H9 (cell line): ENCODE measurements at regions not wholly inside any gene's neighbourhood (a gene's known extent, or its start where the extent isn't known, plus 50 kb on each side); places are given as distances from the start of the nearest gene placed in this dataset.

Experiments used
- DNase-seq: peaks from one replicate; pipeline ENCODE4 v3.0.0-alpha.2; 2017
- H2AFZ ChIP-seq: one replicate; pipeline ENCODE4 v1.6.1; 2013; ENCODE audit warnings: mild to moderate bottlenecking, low read length, control low read depth, moderate library complexity
- H2AK5ac ChIP-seq: 2 replicates; pipeline ENCODE4 v1.6.1; 2013; ENCODE audit warnings: low read length, control low read depth, mixed read lengths; ENCODE audit not compliant: insufficient read length
- H2BK120ac ChIP-seq: one replicate; pipeline ENCODE4 v1.6.1; 2013; ENCODE audit warnings: low read depth, mild to moderate bottlenecking, low read length, control low read depth, inconsistent platforms; ENCODE audit not compliant: poor library complexity, severe bottlenecking
- H2BK12ac ChIP-seq: 2 replicates; pipeline ENCODE4 v1.6.1; 2013; ENCODE audit warnings: low read length, control low read depth, mixed read lengths, low read depth; ENCODE audit not compliant: insufficient read length
- H2BK15ac ChIP-seq: 2 replicates; pipeline ENCODE4 v1.6.1; 2013; ENCODE audit warnings: low read depth, low read length, control low read depth
- H2BK20ac ChIP-seq: one replicate; pipeline ENCODE4 v1.6.1; 2013; ENCODE audit warnings: low read depth, mild to moderate bottlenecking, low read length, control low read depth, inconsistent platforms; ENCODE audit not compliant: poor library complexity, severe bottlenecking
- H2BK5ac ChIP-seq: 2 replicates; pipeline ENCODE4 v1.6.1; 2013; ENCODE audit warnings: low read length, control low read depth, mixed read lengths; ENCODE audit not compliant: insufficient read length
- H3K14ac ChIP-seq: 2 replicates; pipeline ENCODE4 v1.6.1; 2013; ENCODE audit warnings: low read length, control low read depth; ENCODE audit not compliant: insufficient read depth
- H3K18ac ChIP-seq: 2 replicates; pipeline ENCODE4 v1.6.1; 2013; ENCODE audit warnings: low read depth, mild to moderate bottlenecking, mixed read lengths, low read length, control low read depth; ENCODE audit not compliant: insufficient read length
- H3K23ac ChIP-seq: 2 replicates; pipeline ENCODE4 v1.6.1; 2013; ENCODE audit warnings: low read length, control low read depth, mixed read lengths, low read depth; ENCODE audit not compliant: insufficient read length
- H3K23me2 ChIP-seq: 2 replicates; pipeline ENCODE4 v1.6.1; 2013; ENCODE audit warnings: low read depth, mild to moderate bottlenecking, mixed read lengths, low read length, control low read depth; ENCODE audit not compliant: insufficient read length, poor library complexity, severe bottlenecking
- H3K27ac ChIP-seq: 2 replicates; pipeline ENCODE4 v1.5.1; 2013; ENCODE audit warnings: low read length, control low read depth, mixed read lengths, low read depth; ENCODE audit not compliant: insufficient read length
- H3K27me3 ChIP-seq: 2 replicates; pipeline ENCODE4 v1.6.1; 2013; ENCODE audit warnings: low read length, control low read depth, inconsistent platforms; ENCODE audit not compliant: insufficient read depth
- H3K4ac ChIP-seq: 2 replicates; pipeline ENCODE4 v1.6.1; 2013; ENCODE audit warnings: low read depth, mild to moderate bottlenecking, control low read depth, inconsistent platforms, low read length, moderate library complexity
- H3K4me1 ChIP-seq: 2 replicates; pipeline ENCODE4 v1.6.1; 2013; ENCODE audit warnings: low read length, control low read depth, inconsistent platforms; ENCODE audit not compliant: insufficient read depth
- H3K4me2 ChIP-seq: 2 replicates; pipeline ENCODE4 v1.6.1; 2013; ENCODE audit warnings: low read length, control low read depth, mixed read lengths; ENCODE audit not compliant: insufficient read length, insufficient read depth
- H3K56ac ChIP-seq: 2 replicates; pipeline ENCODE4 v1.6.1; 2013; ENCODE audit warnings: low read depth, mild to moderate bottlenecking, mixed read lengths, low read length, control low read depth; ENCODE audit not compliant: insufficient read length
- H3K79me1 ChIP-seq: 2 replicates; pipeline ENCODE4 v1.6.1; 2013; ENCODE audit warnings: low read depth, mild to moderate bottlenecking, moderate library complexity, low read length, control low read depth, inconsistent platforms; ENCODE audit not compliant: insufficient read depth, poor library complexity, severe bottlenecking
- H3K79me2 ChIP-seq: 2 replicates; pipeline ENCODE4 v1.6.1; 2013; ENCODE audit warnings: low read length, control low read depth, inconsistent platforms; ENCODE audit not compliant: insufficient read depth
- H3K9ac ChIP-seq: 2 replicates; pipeline ENCODE4 v1.6.1; 2013; ENCODE audit warnings: low read length, control low read depth, mixed read lengths; ENCODE audit not compliant: insufficient read length; ENCODE audit errors: extremely low read depth
- H3K9me3 ChIP-seq: one replicate; pipeline ENCODE4 v1.6.1; 2013; ENCODE audit warnings: low read depth, low read length, inconsistent platforms; ENCODE audit not compliant: control insufficient read depth
- H3T11ph ChIP-seq: one replicate; pipeline ENCODE4 v1.6.1; 2013; ENCODE audit warnings: mild to moderate bottlenecking, low read length, control low read depth, inconsistent platforms
- H4K20me1 ChIP-seq: one replicate; pipeline ENCODE4 v1.6.1; 2013; ENCODE audit not compliant: control insufficient read depth, insufficient read length, insufficient read depth
- H4K5ac ChIP-seq: 2 replicates; pipeline ENCODE4 v1.6.1; 2013; ENCODE audit warnings: low read depth, mild to moderate bottlenecking, mixed read lengths, low read length, control low read depth; ENCODE audit not compliant: insufficient read length
- H4K8ac ChIP-seq: replicated peaks from 2 replicates; pipeline ENCODE4 v1.6.1; 2013; ENCODE audit warnings: low read length, control low read depth, mixed read lengths, low read depth; ENCODE audit not compliant: insufficient read length
- H4K91ac ChIP-seq: 2 replicates; pipeline ENCODE4 v1.6.1; 2013; ENCODE audit warnings: low read depth, mild to moderate bottlenecking, moderate library complexity, mixed read lengths, low read length, control low read depth; ENCODE audit not compliant: insufficient read length
- H3K27ac Mint-ChIP-seq, 3 experiments: 2 replicates in 2 of 3; 3 replicates in 1 of 3; pipeline ENCODE4 v1.8.0; 2020 to 2021; ENCODE audit warnings: mixed read lengths in 3 of 3, mild to moderate bottlenecking in 1 of 3, moderate library complexity in 1 of 3
- H3K27me3 Mint-ChIP-seq: 2 replicates; pipeline ENCODE4 v1.8.0; 2021; ENCODE audit warnings: low read depth, mild to moderate bottlenecking, moderate library complexity, mixed read lengths
- H3K36me3 Mint-ChIP-seq, 3 experiments: 2 replicates in 2 of 3; 3 replicates in 1 of 3; pipeline ENCODE4 v1.8.0; 2020 to 2021; ENCODE audit warnings: low read depth in 3 of 3, mixed read lengths in 3 of 3; ENCODE audit not compliant: insufficient read depth in 1 of 3
- H3K4me1 Mint-ChIP-seq, 2 experiments: 2 replicates each; pipeline ENCODE4 v1.8.0; 2020; ENCODE audit warnings: mixed read lengths in 2 of 2
- H3K4me3 Mint-ChIP-seq, 2 experiments: 2 replicates in 1 of 2; 3 replicates in 1 of 2; pipeline ENCODE4 v1.8.0; 2020 to 2021; ENCODE audit warnings: mild to moderate bottlenecking in 2 of 2, mixed read lengths in 2 of 2, moderate library complexity in 1 of 2
- H3K9me3 Mint-ChIP-seq, 2 experiments: 2 replicates in 1 of 2; 3 replicates in 1 of 2; pipeline ENCODE4 v1.8.0; 2020; ENCODE audit warnings: mild to moderate bottlenecking in 2 of 2, mixed read lengths in 2 of 2, moderate library complexity in 1 of 2
- CTCF ChIP-seq: fragments of 200-600 bp; sonication (generic); conservative IDR thresholded peaks from 3 replicates; pipeline ENCODE4 v1.8.0; 2021; ENCODE audit warnings: antibody characterized with exemption, mild to moderate bottlenecking
- WGBS: extraction: QIAGEN DNeasy Blood & Tissue Kit; methylation state at CpG from one replicate; pipeline ENCODE4 v1.1.7; 2013; ENCODE audit warnings: missing lambda C conversion rate, low lambda C conversion rate, mixed read lengths; ENCODE audit not compliant: insufficient read length; ENCODE audit errors: extremely low coverage; 5-methylcytosine and 5-hydroxymethylcytosine counted together

GRCh38 chr18:3383381-3383915 lies 66.5 kb upstream of the TGIF1 start:
- peaks cover 24 to 27% of the 10 kb centered on the region in 2 experiments for H3K4me1 Mint-ChIP-seq
- no peak overlapping the region for H3K4me3 Mint-ChIP-seq
- no peak overlapping the region for H2BK5ac ChIP-seq
- no peaks in the 10 kb centered on the region for H3K23me2 ChIP-seq
- no peaks in the 10 kb centered on the region for H3K79me2 ChIP-seq
- no peak overlapping the region for H4K8ac ChIP-seq
- H2AFZ ChIP-seq, result no peak overlapping the region
- no peak overlapping the region for H3T11ph ChIP-seq
- no peak overlapping the region for H3K23ac ChIP-seq
- no peak overlapping the region for H3K27ac ChIP-seq
- H2BK20ac ChIP-seq, result no peak overlapping the region
- no peak overlapping the region for H3K9ac ChIP-seq
- no peak overlapping the region for H3K4me2 ChIP-seq
- no peak overlapping the region for H2AK5ac ChIP-seq
- no peak overlapping the region for H3K14ac ChIP-seq
- H2BK15ac ChIP-seq, result no peak overlapping the region
- H3K18ac ChIP-seq, result no peak overlapping the region
- no peaks in the 10 kb centered on the region; the same call in 1 of the 2 replicates for H3K4me1 ChIP-seq
- no peaks in the 10 kb centered on the region for H3K27me3 Mint-ChIP-seq
- H3K36me3 Mint-ChIP-seq, result no peaks in the 10 kb centered on the region
- no peak overlapping the region for H4K91ac ChIP-seq
- peaks cover 0 to 4% of the 10 kb centered on the region in 2 experiments; a peak in 1 of 5 replicates for H3K9me3 Mint-ChIP-seq
- no peak for TF ChIP-seq CTCF
- no peaks in the 10 kb centered on the region for H3K9me3 ChIP-seq
- DNase-seq, result no peak
- H3K79me1 ChIP-seq, result no peaks in the 10 kb centered on the region
- no peak overlapping the region for H3K4ac ChIP-seq
- H4K20me1 ChIP-seq, result no peaks in the 10 kb centered on the region
- no peak overlapping the region for H2BK120ac ChIP-seq
- no peaks in the 10 kb centered on the region for H3K27me3 ChIP-seq
- H4K5ac ChIP-seq, result no peak overlapping the region
- WGBS, result no CpG with 5 or more reads among the region's 5 CpGs
- no peak overlapping the region for H3K56ac ChIP-seq
- peak overlapping the region in 1 of 3 experiments; percentile 85; a peak in 2 of 7 replicates for H3K27ac Mint-ChIP-seq
- H2BK12ac ChIP-seq, result no peak overlapping the region
